A549 (cell line): ENCODE measurements at regions not wholly inside any gene's neighbourhood (a gene's known extent, or its start where the extent isn't known, plus 50 kb on each side); places are given as distances from the start of the nearest gene placed in this dataset.

Experiments
- CHD4 ChIP-seq: fragments of 200-600 bp; sonication (generic); IDR thresholded peaks from 2 replicates; pipeline ENCODE4 v1.6.1; 2016; ENCODE audit warnings: antibody characterized with exemption, mild to moderate bottlenecking, borderline replicate concordance
- CTCF ChIP-seq: fragments of >200 bp; sonication (Bioruptor Twin); formaldehyde crosslinking; IDR thresholded peaks from 3 replicates; pipeline ENCODE4 v1.5.1; 2016
- HDAC2 ChIP-seq: fragments of 200-600 bp; sonication (generic); IDR thresholded peaks from 2 replicates; pipeline ENCODE4 v1.6.1; 2016
- HMGXB4 ChIP-seq: fragments of 250-450 bp; sonication (Bioruptor Pico); IDR thresholded peaks from 2 replicates; pipeline ENCODE4 v1.5.0; 2021; ENCODE audit warnings: mild to moderate bottlenecking, moderate library complexity, borderline replicate concordance
- HOXA7 ChIP-seq: fragments of 250-450 bp; sonication (Bioruptor Pico); IDR thresholded peaks from 2 replicates; pipeline ENCODE4 v1.5.0; 2020; ENCODE audit warnings: mild to moderate bottlenecking, moderate library complexity
- RAD21 ChIP-seq, 2 experiments: fragments of >200 bp in 1 of 2; sonication (Bioruptor Twin) in 1 of 2; formaldehyde crosslinking in 1 of 2; IDR thresholded peaks in 1 of 2; conservative IDR thresholded peaks in 1 of 2; 2 replicates in 1 of 2; 3 replicates in 1 of 2; pipeline ENCODE4 v1.6.1; 2012 to 2018; ENCODE audit warnings: inconsistent platforms in 1 of 2
- SMC3 ChIP-seq: fragments of >200 bp; sonication (Bioruptor Twin); formaldehyde crosslinking; IDR thresholded peaks from 3 replicates; pipeline ENCODE4 v1.6.1; 2018; ENCODE audit warnings: inconsistent platforms

- TF ChIP-seq RAD21 (conservative IDR thresholded peaks at IDR 0.05 in 1 of 2, IDR thresholded peaks at IDR 0.05 in 1 of 2) (no peak), HOXA7 (CRISPR knock-in tag) (no peak), SMC3 (no peak), CTCF (no peak), HDAC2 (no peak), CHD4 (no peak), HMGXB4 (CRISPR knock-in tag) (no peak)
These were observed 447.6 kb downstream of the TOX3 start for GRCh38 chr16:52099382-52099781.
